ENCODE measurements at regions not wholly inside any gene's neighbourhood (a gene's known extent, or its start where the extent isn't known, plus 50 kb on each side); places are given as distances from the start of the nearest gene placed in this dataset.

GRCh38 chr15:77753939-77754338 is 121.2 kb upstream of the LINGO1 start:
- no peak for DNase-seq

GRCh38 chr15:77753281-77753873 is 120.7 kb upstream of the LINGO1 start:
- DNase-seq, result peak; percentile 31

GRCh38 chr15:77749998-77750540 is 117.4 kb upstream of the LINGO1 start:
- DNase-seq, result no peak

GRCh38 chr15:77749236-77749997 is 116.7 kb upstream of the LINGO1 start:
- DNase-seq, result no peak

- DNase-seq, result no peak
Observed at GRCh38 chr15:77748078-77749064, 115.7 kb upstream of the LINGO1 start.

- no peak for DNase-seq
Observed at GRCh38 chr15:77747175-77748077, 114.7 kb upstream of the LINGO1 start.

- no peak for DNase-seq
Observed at GRCh38 chr15:77746254-77747174, 113.8 kb upstream of the LINGO1 start.

GRCh38 chr15:77744398-77744797 is 111.7 kb upstream of the LINGO1 start:
- no peak for DNase-seq

- DNase-seq, result no peak
Observed at GRCh38 chr15:77742570-77742969, 109.9 kb upstream of the LINGO1 start.

- no peak for DNase-seq
Observed at GRCh38 chr15:77742127-77742526, 109.4 kb upstream of the LINGO1 start.

GRCh38 chr15:77741106-77741505 is 108.4 kb upstream of the LINGO1 start:
- no peak for DNase-seq

- DNase-seq, result no peak
Observed at GRCh38 chr15:77739591-77740378, 107.1 kb upstream of the LINGO1 start.

- no peak for DNase-seq
Observed at GRCh38 chr15:77738441-77739302, 106.0 kb upstream of the LINGO1 start.

- DNase-seq, result no peak
Observed at GRCh38 chr15:77738038-77738370, 105.3 kb upstream of the LINGO1 start.

GRCh38 chr15:77737238-77738037 is 104.7 kb upstream of the LINGO1 start:
- no peak for DNase-seq

GRCh38 chr15:77734306-77734705 is 101.6 kb upstream of the LINGO1 start:
- DNase-seq, result no peak

GRCh38 chr15:77733579-77734300 is 101.0 kb upstream of the LINGO1 start:
- DNase-seq, result no peak
